K562 (cell line): ENCODE measurements at regions not wholly inside any gene's neighbourhood (a gene's known extent, or its start where the extent isn't known, plus 50 kb on each side); places are given as distances from the start of the nearest gene placed in this dataset.

Source experiments
- ATAC-seq: fragments of 200-7000 bp; cut with Tn5 transposase; 3 replicates; pipeline ENCODE4 v1.9.1; 2020; ENCODE audit warnings: moderate library complexity
- BruUV-seq: library from RNA; stranded (reverse); fragments of 400-500 nt; replicated peaks from 2 replicates; lab custom pipeline; 2021; lab: Mats Ljungman, UMichigan
- CTCF ChIA-PET: fragments of 300-600 bp; formaldehyde crosslinking; extraction: SDS; loops from one replicate; lab custom pipeline; 2021; ENCODE audit warnings: low intra/inter-chr PET ratio; lab: Yijun Ruan, JAX
- POLR2A ChIA-PET: fragments of 300-600, 350-650 bp; sonication (Branson Sonifier 250); formaldehyde crosslinking; extraction: SDS; loops from one replicate; lab custom pipeline; 2021; ENCODE audit warnings: antibody characterized with exemption, inconsistent platforms; lab: Yijun Ruan, JAX
- DNase-seq, 4 experiments: peaks; one replicate each; pipeline versions ENCODE4 v3.0.0 to v3.0.0-alpha.2; 2011 to 2018; ENCODE audit warnings: low spot score in 3 of 4, mixed read lengths in 3 of 4; ENCODE audit errors: extremely low read depth in 1 of 4
- FAIRE-seq: peaks from 2 replicates; lab custom pipeline; 2011; peaks lifted over from hg19 to GRCh38; lab: Jason Lieb, UNC
- H2AFZ ChIP-seq: 2 replicates; pipeline ENCODE4 v1.6.0; 2011; ENCODE audit warnings: low read depth, low read length, control low read depth, inconsistent platforms
- H3K27ac ChIP-seq: fragments of 200-600 bp; 3 replicates; pipeline ENCODE4 v1.8.0; 2011; ENCODE audit warnings: low read depth, mild to moderate bottlenecking, control low read depth, inconsistent platforms, low read length, moderate library complexity, mixed read lengths; ENCODE audit errors: extremely low read depth
- H3K27me3 ChIP-seq, 2 experiments: fragments of 300-600 bp in 1 of 2; 2 replicates in 1 of 2; 3 replicates in 1 of 2; pipeline versions ENCODE4 v1.6.0 to v1.8.0; 2011; ENCODE audit warnings: inconsistent platforms in 2 of 2, low read length in 2 of 2, mild to moderate bottlenecking in 1 of 2, mixed read lengths in 1 of 2, moderate library complexity in 1 of 2; ENCODE audit not compliant: control insufficient read depth in 2 of 2, insufficient read depth in 2 of 2
- H3K36me3 ChIP-seq: fragments of 300-600 bp; 3 replicates; pipeline ENCODE4 v1.8.0; 2011; ENCODE audit warnings: mild to moderate bottlenecking, low read length, inconsistent platforms; ENCODE audit not compliant: control insufficient read depth, insufficient read depth
- H3K4me1 ChIP-seq, 2 experiments: fragments of 200-600 bp in 1 of 2; replicated peaks in 1 of 2; 2 replicates in 1 of 2; 3 replicates in 1 of 2; pipeline versions ENCODE4 v1.5.1 to v1.8.0; 2011; ENCODE audit warnings: inconsistent platforms in 2 of 2, low read length in 2 of 2, mild to moderate bottlenecking in 1 of 2, mixed read lengths in 1 of 2, moderate library complexity in 1 of 2; ENCODE audit not compliant: control insufficient read depth in 2 of 2, insufficient read depth in 2 of 2
- H3K4me2 ChIP-seq: 2 replicates; pipeline ENCODE4 v1.6.1; 2011; ENCODE audit warnings: low read length, control low read depth, inconsistent platforms, mixed read lengths; ENCODE audit not compliant: insufficient read depth
- H3K4me3 ChIP-seq: fragments of 200-600 bp; sonication (generic), shearing (Covaris generic); 2 replicates; pipeline ENCODE4 v1.5.1; 2016; ENCODE audit warnings: control low read depth, inconsistent platforms
- H3K79me2 ChIP-seq: fragments of 200-600 bp; 3 replicates; pipeline ENCODE4 v1.8.0; 2011; ENCODE audit warnings: low read length, inconsistent platforms; ENCODE audit not compliant: control insufficient read depth, insufficient read depth
- H3K9ac ChIP-seq, 2 experiments: 2 replicates each; pipeline versions ENCODE4 v1.6.0 to v1.6.1; 2011; ENCODE audit warnings: low read depth in 2 of 2, low read length in 2 of 2, control low read depth in 1 of 2, inconsistent platforms in 1 of 2, mild to moderate bottlenecking in 1 of 2, mixed read lengths in 1 of 2; ENCODE audit not compliant: insufficient read depth in 1 of 2
- H3K9me1 ChIP-seq: one replicate; pipeline ENCODE4 v1.6.0; 2011; ENCODE audit warnings: inconsistent platforms, mild to moderate bottlenecking, low read length, moderate library complexity; ENCODE audit not compliant: control insufficient read depth, insufficient read depth
- H3K9me3 ChIP-seq: replicated peaks from 2 replicates; pipeline ENCODE4 v1.5.1; 2011; ENCODE audit warnings: low read depth, low read length, inconsistent platforms; ENCODE audit not compliant: control insufficient read depth, insufficient read depth
- H4K20me1 ChIP-seq: replicated peaks from 2 replicates; pipeline ENCODE4 v1.6.1; 2011; ENCODE audit warnings: low read length, inconsistent platforms, mixed read lengths; ENCODE audit not compliant: control insufficient read depth, insufficient read depth
- CCAR2 ChIP-seq: fragments of 200-400 bp; formaldehyde crosslinking; IDR thresholded peaks from 2 replicates; pipeline ENCODE4 v1.6.1; 2017; ENCODE audit warnings: mild to moderate bottlenecking, low read depth, low read length
- CXXC5 ChIP-seq: fragments of 250-450 bp; sonication (Bioruptor Pico); IDR thresholded peaks from 2 replicates; pipeline ENCODE4 v1.8.0; 2022; ENCODE audit warnings: inconsistent platforms, mild to moderate bottlenecking, moderate library complexity
- ELF4 ChIP-seq: fragments of 450-650 bp; formaldehyde crosslinking; IDR thresholded peaks from 2 replicates; pipeline ENCODE4 v1.4.0; 2022; ENCODE audit warnings: missing genetic modification characterization
- FOXA3 ChIP-seq, 2 experiments: fragments of 450-650 bp in 1 of 2; sonication (generic) in 1 of 2; formaldehyde crosslinking; IDR thresholded peaks in 1 of 2; conservative IDR thresholded peaks in 1 of 2; 2 replicates each; pipeline versions ENCODE4 v1.4.0 to v1.8.0; 2020 to 2022; ENCODE audit warnings: mild to moderate bottlenecking in 2 of 2, missing genetic modification reagents in 1 of 2
- GABPB1 ChIP-seq: sonication (generic); formaldehyde crosslinking; IDR thresholded peaks from 2 replicates; pipeline ENCODE4 v1.8.0; 2022; ENCODE audit warnings: mild to moderate bottlenecking, missing genetic modification reagents
- HLTF ChIP-seq: fragments of 450-650 bp; IDR thresholded peaks from 2 replicates; pipeline ENCODE4 v1.6.1; 2016
- TBL1XR1 ChIP-seq, 2 experiments: IDR thresholded peaks; 2 replicates each; pipeline ENCODE4 v1.6.1; 2012; ENCODE audit warnings: improper control_type of control experiment in 2 of 2, low read length in 2 of 2, mild to moderate bottlenecking in 1 of 2
- ZFP1 ChIP-seq: fragments of 450-650 bp; formaldehyde crosslinking; IDR thresholded peaks from 2 replicates; pipeline ENCODE4 v1.4.0; 2020; ENCODE audit warnings: mild to moderate bottlenecking, mixed read lengths
- ZNF134 ChIP-seq: fragments of 250-450 bp; sonication (Bioruptor Pico); conservative IDR thresholded peaks from 2 replicates; pipeline ENCODE4 v1.4.0; 2020
- ZNF766 ChIP-seq: fragments of 200-800 bp; sonication (Bioruptor generic); conservative IDR thresholded peaks from 2 replicates; pipeline ENCODE4 v1.6.1; 2016; ENCODE audit warnings: missing genetic modification characterization, missing compliant biosample characterization
- WGBS: fragments of 100-300 bp; shearing (Covaris generic); methylation state at CpG from one replicate; pipeline ENCODE4 v1.1.6; 2016; ENCODE audit warnings: low coverage, mixed read lengths; ENCODE audit not compliant: insufficient coverage; ENCODE audit errors: missing lambda C conversion rate; 5-methylcytosine and 5-hydroxymethylcytosine counted together
- in situ Hi-C: fragments of 300-500 bp; cut with MboI; formaldehyde crosslinking; loops from 4 replicates; pipeline ENCODE4 v1.15.0; 2018; ENCODE audit warnings: inconsistent platforms, mixed read lengths
- intact Hi-C: fragments of 100-400 bp; cut with micrococcal nuclease; formaldehyde crosslinking; loops from 2 replicates; pipeline ENCODE4 v1.14.2; 2022
- TF ChIP-seq, protein P1 (sequence below), 2 experiments: fragments of 450-650 bp; IDR thresholded peaks; 2 replicates each; pipeline ENCODE4 v1.6.1; 2016; ENCODE audit warnings: mild to moderate bottlenecking in 2 of 2, borderline replicate concordance in 1 of 2, low read depth in 1 of 2, moderate library complexity in 1 of 2
- TF ChIP-seq, protein P2 (sequence below): conservative IDR thresholded peaks from 2 replicates; pipeline ENCODE4 v1.6.1; 2011; ENCODE audit warnings: low read depth, mild to moderate bottlenecking, low read length; ENCODE audit not compliant: control insufficient read depth
- TF ChIP-seq, protein P3 (sequence below), 2 experiments: fragments of 450-650 bp; conservative IDR thresholded peaks; 2 replicates each; pipeline ENCODE4 v1.6.1; 2017; ENCODE audit warnings: mild to moderate bottlenecking in 2 of 2, moderate library complexity in 2 of 2

DNA sequence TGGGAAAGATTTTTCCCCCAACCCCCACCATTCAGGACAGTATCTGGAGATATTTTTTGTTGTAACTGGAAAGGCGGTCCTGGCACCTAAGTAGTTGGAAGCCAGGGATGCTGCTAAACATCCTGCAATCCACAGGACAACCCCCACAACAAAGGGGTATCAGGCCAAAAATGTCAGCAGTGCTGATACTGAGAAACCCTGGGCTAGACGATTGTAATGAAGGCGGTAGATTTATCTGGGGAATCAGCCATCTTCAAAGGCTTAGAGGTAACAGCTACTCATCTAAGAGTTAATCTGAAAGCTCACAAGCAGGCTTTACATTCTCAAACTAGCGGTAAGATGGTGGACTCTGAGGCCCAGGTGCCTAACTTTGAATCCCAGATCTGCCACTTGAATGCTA is 59.0 kb upstream of the NMUR2 start:
- CTCF ChIA-PET: no interaction called here
- 1% methylated on average over 4 of the region's 4 CpGs for WGBS
- TF ChIP-seq TBL1XR1 (IDR thresholded peaks at IDR 0.05; ENCODE audit: low read length in 2 of 2): no peak
- TF ChIP-seq ZNF134 (CRISPR knock-in tag): no peak
- TF ChIP-seq HLTF: no peak
- no peak for TF ChIP-seq CXXC5 (CRISPR knock-in tag)
- no peak for TF ChIP-seq ELF4
- TF ChIP-seq, protein P1, sequence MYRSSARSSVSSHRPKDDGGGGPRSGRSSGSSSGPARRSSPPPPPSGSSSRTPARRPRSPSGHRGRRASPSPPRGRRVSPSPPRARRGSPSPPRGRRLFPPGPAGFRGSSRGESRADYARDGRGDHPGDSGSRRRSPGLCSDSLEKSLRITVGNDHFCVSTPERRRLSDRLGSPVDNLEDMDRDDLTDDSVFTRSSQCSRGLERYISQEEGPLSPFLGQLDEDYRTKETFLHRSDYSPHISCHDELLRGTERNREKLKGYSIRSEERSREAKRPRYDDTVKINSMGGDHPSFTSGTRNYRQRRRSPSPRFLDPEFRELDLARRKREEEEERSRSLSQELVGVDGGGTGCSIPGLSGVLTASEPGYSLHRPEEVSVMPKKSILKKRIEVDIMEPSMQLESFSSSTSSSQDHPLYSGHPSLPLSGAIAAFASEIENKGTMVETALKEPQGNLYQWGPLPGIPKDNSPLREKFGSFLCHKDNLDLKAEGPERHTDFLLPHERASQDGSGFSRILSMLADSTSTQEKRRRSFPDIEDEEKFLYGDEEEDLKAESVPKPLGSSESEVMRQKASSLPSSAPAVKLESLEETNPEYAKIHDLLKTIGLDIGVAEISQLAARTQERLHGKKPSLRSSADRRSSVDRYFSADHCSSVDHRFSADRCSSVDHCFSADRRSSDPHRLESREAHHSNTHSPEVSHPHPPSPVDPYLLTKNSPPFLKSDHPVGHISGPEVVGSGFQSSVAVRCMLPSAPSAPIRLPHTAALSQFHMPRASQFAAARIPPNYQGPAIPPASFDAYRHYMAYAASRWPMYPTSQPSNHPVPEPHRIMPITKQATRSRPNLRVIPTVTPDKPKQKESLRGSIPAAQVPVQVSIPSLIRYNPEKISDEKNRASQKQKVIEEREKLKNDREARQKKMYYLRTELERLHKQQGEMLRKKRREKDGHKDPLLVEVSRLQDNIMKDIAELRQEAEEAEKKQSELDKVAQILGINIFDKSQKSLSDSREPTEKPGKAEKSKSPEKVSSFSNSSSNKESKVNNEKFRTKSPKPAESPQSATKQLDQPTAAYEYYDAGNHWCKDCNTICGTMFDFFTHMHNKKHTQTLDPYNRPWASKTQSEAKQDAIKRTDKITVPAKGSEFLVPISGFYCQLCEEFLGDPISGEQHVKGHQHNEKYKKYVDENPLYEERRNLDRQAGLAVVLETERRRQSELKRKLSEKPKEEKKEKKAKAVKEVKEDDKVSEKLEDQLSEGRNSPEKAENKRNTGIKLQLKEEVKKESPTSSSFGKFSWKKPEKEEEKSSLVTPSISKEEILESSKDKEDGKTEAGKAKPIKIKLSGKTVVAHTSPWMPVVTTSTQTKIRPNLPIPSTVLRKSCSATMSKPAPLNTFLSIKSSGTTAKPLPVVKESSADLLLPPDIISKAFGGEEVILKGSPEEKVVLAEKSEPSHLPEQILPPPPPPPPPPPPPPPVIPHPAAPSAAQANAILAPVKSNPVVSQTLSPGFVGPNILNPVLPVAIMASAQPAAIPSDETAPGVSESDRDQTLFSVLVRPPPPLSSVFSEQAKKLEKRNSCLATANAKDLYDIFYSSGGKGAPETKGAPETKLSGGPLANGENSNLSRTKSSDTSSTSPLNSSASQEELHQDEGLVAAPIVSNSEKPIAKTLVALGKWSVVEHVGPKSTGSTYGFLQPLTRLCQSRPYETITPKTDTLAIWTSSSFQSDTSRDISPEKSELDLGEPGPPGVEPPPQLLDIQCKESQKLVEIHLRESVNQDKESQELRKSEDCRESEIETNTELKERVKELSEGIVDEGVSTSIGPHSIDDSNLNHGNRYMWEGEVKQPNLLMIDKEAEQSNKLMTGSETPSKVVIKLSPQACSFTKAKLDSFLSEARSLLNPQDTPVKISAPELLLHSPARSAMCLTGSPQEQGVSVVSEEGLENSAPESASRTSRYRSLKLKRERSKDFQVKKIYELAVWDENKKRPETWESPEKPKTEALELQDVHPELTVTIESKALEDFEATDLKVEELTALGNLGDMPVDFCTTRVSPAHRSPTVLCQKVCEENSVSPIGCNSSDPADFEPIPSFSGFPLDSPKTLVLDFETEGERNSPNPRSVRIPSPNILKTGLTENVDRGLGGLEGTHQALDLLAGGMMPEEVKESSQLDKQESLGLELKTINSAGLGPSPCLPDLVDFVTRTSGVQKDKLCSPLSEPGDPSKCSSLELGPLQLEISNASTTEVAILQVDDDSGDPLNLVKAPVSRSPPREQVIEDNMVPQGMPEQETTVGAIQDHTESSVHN (IDR thresholded peaks at IDR 0.05; ENCODE audit: borderline replicate concordance in 1 of 2, low read depth in 1 of 2): no peak
- TF ChIP-seq, protein P2, sequence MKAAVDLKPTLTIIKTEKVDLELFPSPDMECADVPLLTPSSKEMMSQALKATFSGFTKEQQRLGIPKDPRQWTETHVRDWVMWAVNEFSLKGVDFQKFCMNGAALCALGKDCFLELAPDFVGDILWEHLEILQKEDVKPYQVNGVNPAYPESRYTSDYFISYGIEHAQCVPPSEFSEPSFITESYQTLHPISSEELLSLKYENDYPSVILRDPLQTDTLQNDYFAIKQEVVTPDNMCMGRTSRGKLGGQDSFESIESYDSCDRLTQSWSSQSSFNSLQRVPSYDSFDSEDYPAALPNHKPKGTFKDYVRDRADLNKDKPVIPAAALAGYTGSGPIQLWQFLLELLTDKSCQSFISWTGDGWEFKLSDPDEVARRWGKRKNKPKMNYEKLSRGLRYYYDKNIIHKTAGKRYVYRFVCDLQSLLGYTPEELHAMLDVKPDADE: no peak
- TF ChIP-seq FOXA3 (CRISPR knock-in tag; conservative IDR thresholded peaks at IDR 0.05 in 1 of 2, IDR thresholded peaks at IDR 0.05 in 1 of 2): no peak
- no peak for TF ChIP-seq CCAR2
- no peak for TF ChIP-seq ZNF766 (CRISPR knock-in tag)
- TF ChIP-seq, protein P3, sequence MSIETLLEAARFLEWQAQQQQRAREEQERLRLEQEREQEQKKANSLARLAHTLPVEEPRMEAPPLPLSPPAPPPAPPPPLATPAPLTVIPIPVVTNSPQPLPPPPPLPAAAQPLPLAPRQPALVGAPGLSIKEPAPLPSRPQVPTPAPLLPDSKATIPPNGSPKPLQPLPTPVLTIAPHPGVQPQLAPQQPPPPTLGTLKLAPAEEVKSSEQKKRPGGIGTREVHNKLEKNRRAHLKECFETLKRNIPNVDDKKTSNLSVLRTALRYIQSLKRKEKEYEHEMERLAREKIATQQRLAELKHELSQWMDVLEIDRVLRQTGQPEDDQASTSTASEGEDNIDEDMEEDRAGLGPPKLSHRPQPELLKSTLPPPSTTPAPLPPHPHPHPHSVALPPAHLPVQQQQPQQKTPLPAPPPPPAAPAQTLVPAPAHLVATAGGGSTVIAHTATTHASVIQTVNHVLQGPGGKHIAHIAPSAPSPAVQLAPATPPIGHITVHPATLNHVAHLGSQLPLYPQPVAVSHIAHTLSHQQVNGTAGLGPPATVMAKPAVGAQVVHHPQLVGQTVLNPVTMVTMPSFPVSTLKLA (conservative IDR thresholded peaks at IDR 0.05): no peak
- TF ChIP-seq ZFP1 (CRISPR knock-in tag): no peak
- TF ChIP-seq GABPB1 (CRISPR knock-in tag): no peak

More for the DNA sequence above, 59.0 kb upstream of the NMUR2 start:
- no TSS peak for BruUV-seq
- in situ Hi-C loops (no loop called here), intact Hi-C loops (no loop called here)
- Histone ChIP-seq H3K79me2 (no peaks in the 10 kb centered on the region), H3K4me1 (no peaks in the 10 kb centered on the region), H3K9ac (no peak overlapping the region), H2AFZ (no peak overlapping the region), H3K27ac (no peak overlapping the region), H3K27me3 (no peaks in the 10 kb centered on the region), H3K9me1 (no peaks in the 10 kb centered on the region), H3K9me3 (no peaks in the 10 kb centered on the region), H3K36me3 (no peaks in the 10 kb centered on the region), H3K4me3 (no peak overlapping the region), H4K20me1 (no peaks in the 10 kb centered on the region), H3K4me2 (no peak overlapping the region)
- ATAC-seq: no peak
- no peak for DNase-seq
- no peak for FAIRE-seq
- POLR2A ChIA-PET: no interaction called here
